Esophagus squamous epithelium (tissue), 5 donors: ENCODE measurements at regions not wholly inside any gene's neighbourhood (a gene's known extent, or its start where the extent isn't known, plus 50 kb on each side); places are given as distances from the start of the nearest gene placed in this dataset.

Experiments
- DNase-seq: peaks from one replicate; lab custom pipeline; 2025; lab: John Stamatoyannopoulos, UW
- H3K27ac ChIP-seq, 4 donors: fragments of 200-600 bp; sonication (generic); one replicate each; pipeline ENCODE4 v1.5.1; 2016 to 2019; ENCODE audit warnings: mild to moderate bottlenecking in 1 of 4
- H3K27me3 ChIP-seq, 4 donors: fragments of 200-600 bp; sonication (generic); 1 replicate in 3 of 4; 2 replicates in 1 of 4; pipeline versions ENCODE4 v1.5.1 to v1.6.0; 2017 to 2021; ENCODE audit warnings: antibody characterized with exemption in 1 of 4
- H3K36me3 ChIP-seq, 3 donors: fragments of 200-600 bp; sonication (generic); one replicate each; pipeline ENCODE4 v1.5.1; 2016 to 2019
- H3K4me1 ChIP-seq, 3 donors: fragments of 200-600 bp; sonication (generic); one replicate each; pipeline ENCODE4 v1.5.1; 2017 to 2019
- H3K4me3 ChIP-seq, 4 donors: fragments of 200-600 bp; sonication (generic); 1 replicate in 3 of 4; 2 replicates in 1 of 4; pipeline ENCODE4 v1.5.1; 2016 to 2019; ENCODE audit warnings: mild to moderate bottlenecking in 2 of 4, moderate library complexity in 1 of 4
- H3K9me3 ChIP-seq, 3 donors: fragments of 200-600 bp; sonication (generic); one replicate each; pipeline ENCODE4 v1.5.1; 2016 to 2019
- CTCF ChIP-seq, 6 experiments: fragments of 450-650 bp in 4 of 6; fragments of 200-600 bp in 2 of 6; sonication (generic) in 2 of 6; IDR thresholded peaks; one replicate each; pipeline ENCODE4 v1.5.1; 2016 to 2019; ENCODE audit warnings: antibody characterized with exemption in 6 of 6, mild to moderate bottlenecking in 4 of 6, moderate library complexity in 4 of 6
- POLR2A ChIP-seq, 4 donors: fragments of 450-650 bp; IDR thresholded peaks; one replicate each; pipeline ENCODE4 v1.6.1; 2017; ENCODE audit warnings: antibody characterized with exemption in 4 of 4, mild to moderate bottlenecking in 4 of 4, moderate library complexity in 3 of 4
- WGBS, 2 donors: methylation state at CpG; one replicate each; pipeline ENCODE4 v1.1.5; 2018; 5-methylcytosine and 5-hydroxymethylcytosine counted together
- intact Hi-C: fragments of 100-400 bp; cut with DNase I; formaldehyde crosslinking; loops from one replicate; pipeline ENCODE4 v1.15.0; 2022
- donor health status: DM: yes; HTN: yes; CAD: no.

GRCh38 chr6:104579310-104579863 lies 280.3 kb downstream of the HACE1 start:
- Histone ChIP-seq H3K4me3 (no peak overlapping the region), H3K4me1 (no peaks in the 10 kb centered on the region), H3K36me3 (no peaks in the 10 kb centered on the region), H3K27me3 (no peaks in the 10 kb centered on the region), H3K27ac (no peak overlapping the region), H3K9me3 (no peaks in the 10 kb centered on the region)
- intact Hi-C loops, result no loop called here
- no peak for DNase-seq
- TF ChIP-seq CTCF (IDR thresholded peaks at IDR 0.05) (no peak), POLR2A (IDR thresholded peaks at IDR 0.05) (no peak)
- WGBS, 2 donors, result 78 to 84% methylated on average over 5 of the region's 5 CpGs

- TF ChIP-seq POLR2A (IDR thresholded peaks at IDR 0.05) (no peak), CTCF (IDR thresholded peaks at IDR 0.05) (no peak)
- no peak for DNase-seq
- Histone ChIP-seq H3K9me3 (no peaks in the 10 kb centered on the region), H3K27me3 (no peaks in the 10 kb centered on the region), H3K27ac (no peak overlapping the region), H3K4me1 (no peaks in the 10 kb centered on the region), H3K4me3 (no peak overlapping the region), H3K36me3 (no peaks in the 10 kb centered on the region)
- intact Hi-C loops, result no loop called here
These were observed 284.2 kb downstream of the HACE1 start for GRCh38 chr6:104575536-104575935.

- Histone ChIP-seq H3K4me1 (no peaks in the 10 kb centered on the region), H3K36me3 (no peaks in the 10 kb centered on the region), H3K27me3 (no peaks in the 10 kb centered on the region), H3K9me3 (no peaks in the 10 kb centered on the region), H3K4me3 (no peak overlapping the region), H3K27ac (no peak overlapping the region)
- WGBS, 2 donors, result 79 to 95% methylated on average over 1 of the region's 1 CpG
- no peak for TF ChIP-seq POLR2A (IDR thresholded peaks at IDR 0.05)
- TF ChIP-seq CTCF (IDR thresholded peaks at IDR 0.05), result no peak
- intact Hi-C loops, result no loop called here
- no peak for DNase-seq
These were observed 285.5 kb downstream of the HACE1 start for GRCh38 chr6:104574135-104574750.

DNA sequence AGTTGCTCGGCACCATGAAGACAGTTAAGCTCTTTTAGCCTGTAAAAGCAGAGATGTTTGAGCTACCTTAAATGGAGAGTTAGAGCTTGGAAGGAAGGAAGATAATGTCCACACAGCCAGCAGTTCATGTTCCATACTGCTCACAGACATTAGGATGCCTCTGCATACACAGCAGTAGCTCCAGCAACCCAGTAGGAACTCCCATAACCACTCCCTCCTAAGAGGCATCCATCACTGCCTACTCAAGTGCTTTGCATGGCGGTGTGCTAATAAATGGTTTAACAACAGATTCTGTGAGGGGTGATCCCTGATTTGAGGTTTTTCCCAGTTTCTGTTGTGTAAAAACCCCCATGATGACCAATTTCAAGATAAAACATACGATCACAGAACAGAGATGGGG lies 286.4 kb downstream of the HACE1 start:
- TF ChIP-seq CTCF (IDR thresholded peaks at IDR 0.05) (no peak), POLR2A (IDR thresholded peaks at IDR 0.05) (no peak)
- DNase-seq, result no peak
- no peaks in the 10 kb centered on the region for H3K36me3 ChIP-seq
- H3K4me1 ChIP-seq, result no peaks in the 10 kb centered on the region
- intact Hi-C loops, result no loop called here
- H3K27me3 ChIP-seq, result no peaks in the 10 kb centered on the region
- H3K4me3 ChIP-seq, result no peak overlapping the region
- peak overlapping the region in 1 of 4 donors; percentile 34 for H3K27ac ChIP-seq
- no peaks in the 10 kb centered on the region for H3K9me3 ChIP-seq
- 80 to 85% methylated on average over 3 of the region's 3 CpGs for WGBS, 2 donors

DNA sequence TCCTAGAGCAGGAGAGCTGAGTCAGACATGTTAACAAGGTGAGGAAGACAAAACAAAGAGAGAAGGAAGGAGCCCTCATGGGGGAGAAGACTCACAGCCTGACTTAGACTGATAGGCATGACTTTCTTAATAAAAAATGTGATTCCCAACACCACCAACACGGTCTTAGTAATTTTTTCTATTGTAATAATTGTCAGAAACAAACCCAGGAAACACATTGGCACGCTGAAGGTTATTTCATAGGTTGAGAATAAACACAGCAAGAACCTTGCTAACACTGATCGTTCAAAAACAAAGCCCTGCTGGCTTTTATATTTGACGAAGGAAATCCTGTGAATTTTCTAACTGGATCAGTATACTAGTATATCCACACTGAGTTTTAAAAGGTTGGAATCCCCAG lies 286.8 kb downstream of the HACE1 start:
- intact Hi-C loops, result no loop called here
- 47 to 61% methylated on average over 4 of the region's 4 CpGs for WGBS, 2 donors
- H3K4me3 ChIP-seq, result no peak overlapping the region
- no peak for DNase-seq
- H3K4me1 ChIP-seq, result no peaks in the 10 kb centered on the region
- peak overlapping the region in 1 of 4 donors; percentile 34 for H3K27ac ChIP-seq
- H3K9me3 ChIP-seq, result no peaks in the 10 kb centered on the region
- TF ChIP-seq CTCF (IDR thresholded peaks at IDR 0.05) (no peak), POLR2A (IDR thresholded peaks at IDR 0.05) (no peak)
- no peaks in the 10 kb centered on the region for H3K27me3 ChIP-seq
- no peaks in the 10 kb centered on the region for H3K36me3 ChIP-seq
